ENCODE measurements at regions not wholly inside any gene's neighbourhood (a gene's known extent, or its start where the extent isn't known, plus 50 kb on each side); places are given as distances from the start of the nearest gene placed in this dataset.

GRCh38 chr20:50313827-50314677 is 123.4 kb downstream of the CEBPB start:
- no peak for DNase-seq (ENCODE audit: low read depth)

DNA sequence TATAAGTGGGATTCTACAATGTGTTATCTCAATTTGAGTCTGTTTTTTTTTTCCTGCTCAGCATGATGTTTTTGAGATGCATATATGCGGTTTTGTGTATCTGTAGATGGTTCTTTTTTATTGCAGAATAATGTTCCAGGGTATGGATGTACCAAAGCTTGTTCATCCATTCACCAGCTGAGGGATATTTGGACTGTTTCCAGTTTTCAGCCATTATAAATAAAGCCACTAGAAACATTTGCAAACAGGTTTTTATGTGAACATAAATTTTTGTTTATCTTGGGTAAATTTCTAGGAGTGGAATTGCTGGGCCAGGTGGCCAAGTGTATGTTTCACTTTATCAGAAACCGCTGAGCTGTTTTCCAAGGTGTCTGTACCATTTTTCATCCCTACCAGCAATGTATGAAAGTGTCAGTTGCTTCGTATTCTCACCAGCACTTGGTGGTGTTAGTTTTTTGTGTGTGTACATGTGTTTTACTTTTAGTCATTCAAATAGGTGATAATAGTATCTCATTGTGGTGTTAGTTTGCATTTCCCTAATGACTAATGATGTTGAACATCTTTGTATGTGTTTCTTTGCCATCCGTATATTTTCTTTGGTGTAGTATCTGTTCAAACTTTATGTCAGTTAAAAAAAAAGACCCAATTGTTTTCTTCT is 124.2 kb downstream of the CEBPB start:
- DNase-seq (ENCODE audit: low read depth) = no peak

GRCh38 chr20:50315586-50316551 is 125.2 kb downstream of the CEBPB start:
- DNase-seq (ENCODE audit: low read depth) = no peak

GRCh38 chr20:50317116-50317515 is 126.5 kb downstream of the CEBPB start:
- DNase-seq (ENCODE audit: low read depth) = no peak

DNA sequence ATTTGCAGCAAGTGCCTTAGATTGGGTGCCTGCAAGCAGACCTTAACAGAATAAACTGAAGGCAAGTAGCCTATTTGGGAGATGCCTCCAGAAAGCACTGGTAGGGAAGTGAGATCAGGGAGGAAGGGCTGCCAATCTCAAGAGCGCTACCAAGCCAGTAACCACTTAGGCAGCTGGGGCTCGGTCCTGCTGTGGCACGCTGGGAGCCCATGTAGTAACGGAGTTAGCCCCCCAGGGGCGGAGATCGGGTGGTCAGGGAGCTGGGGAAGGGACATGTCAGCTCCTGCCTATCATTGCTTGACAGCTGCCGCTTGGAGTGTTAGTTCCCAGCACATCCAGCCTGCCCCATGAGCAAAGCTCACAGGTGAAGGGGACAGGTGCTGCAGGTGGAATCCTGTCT is 127.0 kb downstream of the CEBPB start:
- no peak for DNase-seq (ENCODE audit: low read depth)

DNA sequence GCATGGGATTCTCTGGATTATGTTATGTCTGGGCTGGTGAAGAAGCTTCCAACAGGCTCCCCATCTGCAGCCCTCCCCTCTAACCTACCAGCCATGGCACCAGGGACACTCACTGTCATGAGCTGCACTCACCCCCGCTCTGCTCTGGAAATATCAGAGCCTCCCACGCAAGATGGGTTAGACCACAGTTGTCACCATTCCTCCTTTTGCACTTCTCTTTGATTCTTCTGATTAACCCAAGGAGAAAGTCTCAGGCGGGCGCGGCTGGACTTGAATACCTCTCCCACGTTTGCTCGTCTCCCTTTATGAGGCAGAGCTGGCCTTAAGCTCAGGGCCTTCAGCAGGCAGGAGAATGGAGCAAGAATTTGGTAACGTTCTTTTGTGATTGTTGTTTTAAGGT is 128.1 kb downstream of the CEBPB start:
- DNase-seq (ENCODE audit: low read depth) = no peak

GRCh38 chr20:50320005-50320900 is 129.6 kb downstream of the CEBPB start:
- no peak for DNase-seq (ENCODE audit: low read depth)

- DNase-seq (ENCODE audit: low read depth) = peak; percentile 96
Measured at GRCh38 chr20:50320901-50321796, 130.5 kb downstream of the CEBPB start.

- no peak for DNase-seq (ENCODE audit: low read depth)
Measured at GRCh38 chr20:50321797-50322480, 131.3 kb downstream of the CEBPB start.

GRCh38 chr20:50322703-50323131 is 132.1 kb downstream of the CEBPB start:
- DNase-seq (ENCODE audit: low read depth) = no peak

DNA sequence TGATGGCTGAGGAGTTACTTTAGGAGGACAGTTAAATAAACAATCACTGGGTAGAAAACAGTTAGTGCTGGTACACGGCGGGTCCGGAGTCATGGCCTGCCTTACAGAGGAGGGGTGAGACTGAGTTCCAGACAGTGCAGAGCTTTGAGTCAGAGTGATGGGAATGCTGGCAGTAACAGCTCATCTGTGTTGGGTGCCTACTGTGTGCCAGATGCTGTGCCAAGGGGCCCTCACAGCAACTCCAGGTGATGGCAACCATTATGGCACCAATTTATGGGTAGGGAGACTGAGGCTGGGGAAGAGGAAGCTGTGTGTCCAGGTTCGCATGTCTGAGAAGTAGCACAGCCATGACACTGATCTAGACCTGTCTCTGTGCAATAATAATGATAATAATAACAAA is 132.6 kb downstream of the CEBPB start:
- DNase-seq (ENCODE audit: low read depth) = peak; percentile 39

- no peak for DNase-seq (ENCODE audit: low read depth)
Measured at GRCh38 chr20:50323777-50324775, 133.4 kb downstream of the CEBPB start.

GRCh38 chr20:50325215-50325614 is 134.6 kb downstream of the CEBPB start:
- DNase-seq (ENCODE audit: low read depth) = no peak

GRCh38 chr20:50325651-50326050 is 135.0 kb downstream of the CEBPB start:
- no peak for DNase-seq (ENCODE audit: low read depth)

DNA sequence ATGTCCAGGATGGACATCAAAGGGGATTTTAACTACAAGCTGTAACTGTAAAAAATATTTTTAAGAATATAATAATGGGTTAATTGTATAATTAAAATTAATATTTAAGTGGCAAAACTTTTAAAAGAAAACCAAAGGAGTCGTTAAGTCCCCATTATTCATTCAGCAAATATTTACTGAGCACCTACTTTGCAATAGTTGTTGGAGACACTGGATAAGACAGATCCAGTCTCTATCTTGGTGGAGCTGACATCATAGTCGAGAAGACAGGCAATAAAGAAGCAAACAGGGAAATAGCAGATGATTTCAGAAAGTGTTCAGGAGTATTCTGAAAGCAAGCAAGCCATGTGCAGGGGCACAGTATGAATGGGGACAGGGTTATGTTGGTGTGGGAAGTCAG is 137.0 kb downstream of the CEBPB start:
- DNase-seq (ENCODE audit: low read depth) = no peak

GRCh38 chr20:50328222-50328979 is 137.8 kb downstream of the CEBPB start:
- no peak for DNase-seq (ENCODE audit: low read depth)
